HG02571 (cell line): ENCODE measurements at regions not wholly inside any gene's neighbourhood (a gene's known extent, or its start where the extent isn't known, plus 50 kb on each side); places are given as distances from the start of the nearest gene placed in this dataset.
"Not testable (repeated sequence)": the region's sequence is repeated elsewhere in the genome, so short reads cannot be mapped to it uniquely, and the experiment has no call there.

ENCODE experiments used
- ATAC-seq: cut with Tn5 transposase; IDR thresholded peaks from one replicate; pipeline ENCODE4 v1.9.1; 2021; ENCODE audit warnings: mild to moderate bottlenecking, moderate library complexity; ENCODE audit not compliant: unreplicated experiment

GRCh38 chr3:147669077-147669476 lies 259.9 kb downstream of the ZIC1 start:
- ATAC-seq = no peak

- no peak for ATAC-seq
Measured at GRCh38 chr3:147672035-147672434, 262.9 kb downstream of the ZIC1 start.

GRCh38 chr3:147672436-147672835 lies 263.3 kb downstream of the ZIC1 start:
- ATAC-seq = no peak

GRCh38 chr3:147675761-147676160 lies 266.6 kb downstream of the ZIC1 start:
- ATAC-seq = no peak

GRCh38 chr3:147680837-147681483 lies 271.8 kb downstream of the ZIC1 start:
- ATAC-seq = no peak

- no peak for ATAC-seq
Measured at GRCh38 chr3:147688868-147689267, 279.7 kb downstream of the ZIC1 start.

GRCh38 chr3:147699175-147699838 lies 290.1 kb downstream of the ZIC1 start:
- ATAC-seq = no peak

- ATAC-seq = no peak
Measured at GRCh38 chr3:147701195-147701594, 292.0 kb downstream of the ZIC1 start.

GRCh38 chr3:147702509-147702908 lies 293.3 kb downstream of the ZIC1 start:
- no peak for ATAC-seq

- ATAC-seq = no peak
Measured at GRCh38 chr3:147705651-147706051, 296.5 kb downstream of the ZIC1 start.

- ATAC-seq = not testable (repeated sequence)
Measured at GRCh38 chr3:147710753-147711152, 301.6 kb downstream of the ZIC1 start.

- ATAC-seq = no peak
Measured at GRCh38 chr3:147712357-147712756, 303.2 kb downstream of the ZIC1 start.

GRCh38 chr3:147712758-147713157 lies 303.6 kb downstream of the ZIC1 start:
- ATAC-seq = not testable (repeated sequence)

- ATAC-seq = no peak
Measured at GRCh38 chr3:147713234-147714133, 304.3 kb downstream of the ZIC1 start.

GRCh38 chr3:147729641-147730040 lies 320.5 kb downstream of the ZIC1 start:
- no peak for ATAC-seq

- ATAC-seq = no peak
Measured at GRCh38 chr3:147730284-147730683, 321.1 kb downstream of the ZIC1 start.

- no peak for ATAC-seq
Measured at GRCh38 chr3:147733217-147733616, 324.1 kb downstream of the ZIC1 start.

- no peak for ATAC-seq
Measured at GRCh38 chr3:147735616-147736015, 326.5 kb downstream of the ZIC1 start.

GRCh38 chr3:147736226-147736625 lies 327.1 kb downstream of the ZIC1 start:
- ATAC-seq = no peak

GRCh38 chr3:147737376-147737775 lies 328.2 kb downstream of the ZIC1 start:
- no peak for ATAC-seq

- ATAC-seq = no peak
Measured at GRCh38 chr3:147740928-147741327, 331.8 kb downstream of the ZIC1 start.

GRCh38 chr3:147744967-147745366 lies 335.8 kb downstream of the ZIC1 start:
- ATAC-seq = no peak
